BLaER1 treated with 17β-estradiol and CSF1 and Interleukin-3, amounts not matched to agents 10 nM and 100 nM (cell line): ENCODE measurements at regions not wholly inside any gene's neighbourhood (a gene's known extent, or its start where the extent isn't known, plus 50 kb on each side); places are given as distances from the start of the nearest gene placed in this dataset.
"Not testable (repeated sequence)": the region's sequence is repeated elsewhere in the genome, so short reads cannot be mapped to it uniquely, and the experiment has no call there.

Experiments
- H3K27ac ChIP-seq, 11 experiments: shearing (Covaris generic); formaldehyde crosslinking; 2 replicates each; pipeline ENCODE4 v1.8.1; 2022
- H3K27me3 ChIP-seq, 11 experiments: shearing (Covaris generic); formaldehyde crosslinking; 2 replicates each; pipeline ENCODE4 v1.8.1; 2022
- H3K36me3 ChIP-seq, 11 experiments: shearing (Covaris generic); formaldehyde crosslinking; 2 replicates each; pipeline ENCODE4 v1.8.1; 2022
- H3K4me1 ChIP-seq, 10 experiments: shearing (Covaris generic); formaldehyde crosslinking; 2 replicates each; pipeline ENCODE4 v1.8.1; 2022
- H3K4me2 ChIP-seq, 11 experiments: shearing (Covaris generic); formaldehyde crosslinking; 2 replicates each; pipeline ENCODE4 v1.8.1; 2022
- H3K4me3 ChIP-seq, 10 experiments: shearing (Covaris generic); formaldehyde crosslinking; 2 replicates each; pipeline ENCODE4 v1.8.1; 2022
- H3K9ac ChIP-seq, 11 experiments: shearing (Covaris generic); formaldehyde crosslinking; 2 replicates each; pipeline ENCODE4 v1.8.1; 2022
- H3K9me3 ChIP-seq, 11 experiments: shearing (Covaris generic); formaldehyde crosslinking; replicated peaks in 1 of 11; 2 replicates each; pipeline ENCODE4 v1.8.1; 2022
- H4K20me1 ChIP-seq, 11 experiments: shearing (Covaris generic); formaldehyde crosslinking; 2 replicates each; pipeline ENCODE4 v1.8.1; 2022
- Cebpa-rat ChIP-seq, 11 experiments: shearing (Covaris generic); IDR thresholded peaks; 2 replicates each; pipeline ENCODE4 v1.8.1; 2022

GRCh38 chr10:64334084-64334483 lies 812.9 kb downstream of the REEP3 start:
- H3K4me3 ChIP-seq = no peak overlapping the region
- no peaks in the 10 kb centered on the region for H3K4me1 ChIP-seq
- H4K20me1 ChIP-seq = no peaks in the 10 kb centered on the region
- no peak overlapping the region for H3K27ac ChIP-seq
- no peak for TF ChIP-seq Cebpa-rat (IDR thresholded peaks at IDR 0.05)
- H3K36me3 ChIP-seq = no peaks in the 10 kb centered on the region
- no peaks in the 10 kb centered on the region for H3K9me3 ChIP-seq
- no peak overlapping the region for H3K9ac ChIP-seq
- H3K27me3 ChIP-seq = no peaks in the 10 kb centered on the region
- H3K4me2 ChIP-seq = no peak overlapping the region

GRCh38 chr10:64344211-64344610 lies 823.0 kb downstream of the REEP3 start:
- Histone ChIP-seq H3K9ac (no peak overlapping the region), H3K4me1 (no peaks in the 10 kb centered on the region), H3K4me2 (no peak overlapping the region), H3K4me3 (no peak overlapping the region), H3K36me3 (no peaks in the 10 kb centered on the region), H3K27ac (no peak overlapping the region), H3K27me3 (0 out of 22 replicates have a peak, but pooled peaks cover 0 to 3% (median 0%) of the 10 kb centered on the region in 11 experiments), H4K20me1 (no peaks in the 10 kb centered on the region), H3K9me3 (no peaks in the 10 kb centered on the region)
- TF ChIP-seq Cebpa-rat (IDR thresholded peaks at IDR 0.05) = no peak

GRCh38 chr10:64345856-64346255 lies 824.7 kb downstream of the REEP3 start:
- H3K9me3 ChIP-seq = no peaks in the 10 kb centered on the region
- H3K9ac ChIP-seq = no peak overlapping the region

GRCh38 chr10:64346389-64346788 lies 825.2 kb downstream of the REEP3 start:
- H3K4me2 ChIP-seq = no peak overlapping the region
- no peak for TF ChIP-seq Cebpa-rat (IDR thresholded peaks at IDR 0.05)
- H3K9me3 ChIP-seq = no peaks in the 10 kb centered on the region
- no peaks in the 10 kb centered on the region for H3K27me3 ChIP-seq
- no peaks in the 10 kb centered on the region for H3K36me3 ChIP-seq
- no peaks in the 10 kb centered on the region for H4K20me1 ChIP-seq
- no peak overlapping the region for H3K9ac ChIP-seq
- no peaks in the 10 kb centered on the region for H3K4me1 ChIP-seq
- H3K27ac ChIP-seq = no peak overlapping the region
- no peak overlapping the region for H3K4me3 ChIP-seq

More at GRCh38 chr10:64345856-64346255, 824.7 kb downstream of the REEP3 start:
- Histone ChIP-seq H3K4me2 (no peak overlapping the region), H3K27me3 (no peaks in the 10 kb centered on the region), H3K27ac (no peak overlapping the region), H3K4me1 (no peaks in the 10 kb centered on the region), H3K4me3 (no peak overlapping the region), H3K36me3 (no peaks in the 10 kb centered on the region), H4K20me1 (no peaks in the 10 kb centered on the region)
- TF ChIP-seq Cebpa-rat (IDR thresholded peaks at IDR 0.05) = no peak

GRCh38 chr10:64350665-64351064 lies 829.5 kb downstream of the REEP3 start:
- no peak overlapping the region for H3K9ac ChIP-seq
- no peaks in the 10 kb centered on the region for H3K36me3 ChIP-seq
- no peaks in the 10 kb centered on the region for H4K20me1 ChIP-seq
- no peaks in the 10 kb centered on the region for H3K9me3 ChIP-seq
- H3K27me3 ChIP-seq = no peaks in the 10 kb centered on the region
- no peak overlapping the region for H3K27ac ChIP-seq
- TF ChIP-seq Cebpa-rat (IDR thresholded peaks at IDR 0.05) = no peak
- no peak overlapping the region for H3K4me2 ChIP-seq
- no peaks in the 10 kb centered on the region for H3K4me1 ChIP-seq
- H3K4me3 ChIP-seq = no peak overlapping the region

GRCh38 chr10:64358907-64359306 lies 837.7 kb downstream of the REEP3 start:
- H3K36me3 ChIP-seq = no peaks in the 10 kb centered on the region

GRCh38 chr10:64360240-64360639 lies 839.0 kb downstream of the REEP3 start:
- not testable (repeated sequence) for H3K4me2 ChIP-seq, H3K4me1 ChIP-seq, H3K27me3 ChIP-seq

More at GRCh38 chr10:64358907-64359306, 837.7 kb downstream of the REEP3 start:
- TF ChIP-seq Cebpa-rat (IDR thresholded peaks at IDR 0.05) = no peak
- Histone ChIP-seq H3K4me1 (no peaks in the 10 kb centered on the region), H3K9me3 (peaks cover 0 to 10% (median 5%) of the 10 kb centered on the region in 11 experiments; a peak in 12 of 22 replicates), H3K9ac (no peak overlapping the region), H3K4me3 (no peak overlapping the region), H3K4me2 (no peak overlapping the region), H4K20me1 (no peaks in the 10 kb centered on the region), H3K27me3 (no peaks in the 10 kb centered on the region), H3K27ac (no peak overlapping the region)

GRCh38 chr10:64363687-64364086 lies 842.5 kb downstream of the REEP3 start:
- no peak for TF ChIP-seq Cebpa-rat (IDR thresholded peaks at IDR 0.05)
- Histone ChIP-seq H3K4me1 (0 out of 20 replicates have a peak, but pooled peaks cover 0 to 5% (median 0%) of the 10 kb centered on the region in 10 experiments), H3K27me3 (no peaks in the 10 kb centered on the region), H4K20me1 (no peaks in the 10 kb centered on the region), H3K9ac (no peak overlapping the region), H3K4me2 (no peak overlapping the region), H3K9me3 (peaks cover 0 to 10% (median 5%) of the 10 kb centered on the region in 11 experiments; a peak in 12 of 22 replicates), H3K4me3 (no peak overlapping the region), H3K27ac (no peak overlapping the region), H3K36me3 (no peaks in the 10 kb centered on the region)

More at GRCh38 chr10:64360240-64360639, 839.0 kb downstream of the REEP3 start:
- not testable (repeated sequence) for H3K36me3 ChIP-seq, H3K9me3 ChIP-seq, H4K20me1 ChIP-seq, H3K4me3 ChIP-seq, H3K27ac ChIP-seq, H3K9ac ChIP-seq

- no peak for TF ChIP-seq Cebpa-rat (IDR thresholded peaks at IDR 0.05)
- no peak overlapping the region for H3K4me2 ChIP-seq
Measured at GRCh38 chr10:64365663-64366062, 844.5 kb downstream of the REEP3 start.

GRCh38 chr10:64368298-64368697 lies 847.1 kb downstream of the REEP3 start:
- Histone ChIP-seq H3K27me3 (no peaks in the 10 kb centered on the region), H3K36me3 (no peaks in the 10 kb centered on the region)

More at GRCh38 chr10:64365663-64366062, 844.5 kb downstream of the REEP3 start:
- Histone ChIP-seq H3K27ac (no peak overlapping the region), H3K9ac (no peak overlapping the region), H3K9me3 (0 out of 22 replicates have a peak, but pooled peaks cover 0 to under 1% (median 0%) of the 10 kb centered on the region in 11 experiments), H3K36me3 (no peaks in the 10 kb centered on the region), H3K4me1 (0 out of 20 replicates have a peak, but pooled peaks cover 0 to 5% (median 0%) of the 10 kb centered on the region in 10 experiments), H4K20me1 (no peaks in the 10 kb centered on the region), H3K27me3 (no peaks in the 10 kb centered on the region), H3K4me3 (no peak overlapping the region)

More at GRCh38 chr10:64368298-64368697, 847.1 kb downstream of the REEP3 start:
- H3K9ac ChIP-seq = no peak overlapping the region
- no peaks in the 10 kb centered on the region for H3K9me3 ChIP-seq
- TF ChIP-seq Cebpa-rat (IDR thresholded peaks at IDR 0.05) = no peak
- H4K20me1 ChIP-seq = no peaks in the 10 kb centered on the region
- H3K27ac ChIP-seq = no peak overlapping the region
- H3K4me3 ChIP-seq = no peak overlapping the region
- no peak overlapping the region for H3K4me2 ChIP-seq
- H3K4me1 ChIP-seq = 0 out of 20 replicates have a peak, but pooled peaks cover 0 to 5% (median 0%) of the 10 kb centered on the region in 10 experiments
